B cell (primary cell): ENCODE measurements at regions not wholly inside any gene's neighbourhood (a gene's known extent, or its start where the extent isn't known, plus 50 kb on each side); places are given as distances from the start of the nearest gene placed in this dataset.

Experiments used
- EZH2 ChIP-seq: IDR thresholded peaks from 2 replicates; pipeline ENCODE4 v1.6.1; 2012; ENCODE audit warnings: borderline replicate concordance, low read depth, mild to moderate bottlenecking, moderate library complexity, low read length; ENCODE audit not compliant: insufficient read depth, poor library complexity, severe bottlenecking
- TF ChIP-seq, protein P1 (sequence below): fragments of 200-600 bp; IDR thresholded peaks from one replicate; pipeline ENCODE4 v1.8.0; 2022; ENCODE audit warnings: antibody characterized with exemption, mild to moderate bottlenecking

DNA sequence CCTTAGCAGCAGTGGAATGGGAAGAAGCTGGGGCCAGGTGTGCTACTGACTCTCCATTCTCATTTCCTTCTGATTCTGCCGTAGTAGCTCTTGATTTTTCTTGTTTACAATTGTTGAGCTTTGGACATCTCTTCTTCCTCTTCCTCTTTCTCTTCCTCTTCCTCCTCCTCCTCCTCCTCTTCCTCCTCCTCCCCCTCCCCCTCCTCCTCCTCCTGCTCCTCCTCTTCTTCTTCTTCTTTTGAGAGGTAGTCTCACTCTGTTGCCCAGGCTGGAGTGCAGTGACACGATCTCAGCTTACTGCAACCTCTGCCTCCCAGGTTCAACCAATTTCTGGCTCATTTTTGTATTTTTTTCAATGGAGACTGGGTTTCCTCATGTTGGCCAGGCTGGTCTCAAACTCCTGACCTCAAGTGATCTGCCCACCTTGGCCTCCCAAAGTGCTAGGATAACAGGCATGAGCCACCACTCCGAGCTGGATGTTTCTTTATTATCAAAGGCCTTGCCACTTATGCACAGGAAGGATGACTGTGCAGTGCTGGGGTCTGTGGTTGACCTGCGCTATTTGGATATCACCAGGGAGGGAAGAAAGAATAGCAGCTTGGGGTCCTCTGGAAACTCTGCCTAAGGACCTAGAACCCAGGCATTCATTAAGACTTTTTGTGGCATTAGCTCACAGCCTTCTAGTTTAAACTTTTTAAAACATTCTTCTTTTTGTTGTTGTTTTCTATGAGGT, 127.8 kb upstream of the KCNJ16 start:
- TF ChIP-seq, protein P1, sequence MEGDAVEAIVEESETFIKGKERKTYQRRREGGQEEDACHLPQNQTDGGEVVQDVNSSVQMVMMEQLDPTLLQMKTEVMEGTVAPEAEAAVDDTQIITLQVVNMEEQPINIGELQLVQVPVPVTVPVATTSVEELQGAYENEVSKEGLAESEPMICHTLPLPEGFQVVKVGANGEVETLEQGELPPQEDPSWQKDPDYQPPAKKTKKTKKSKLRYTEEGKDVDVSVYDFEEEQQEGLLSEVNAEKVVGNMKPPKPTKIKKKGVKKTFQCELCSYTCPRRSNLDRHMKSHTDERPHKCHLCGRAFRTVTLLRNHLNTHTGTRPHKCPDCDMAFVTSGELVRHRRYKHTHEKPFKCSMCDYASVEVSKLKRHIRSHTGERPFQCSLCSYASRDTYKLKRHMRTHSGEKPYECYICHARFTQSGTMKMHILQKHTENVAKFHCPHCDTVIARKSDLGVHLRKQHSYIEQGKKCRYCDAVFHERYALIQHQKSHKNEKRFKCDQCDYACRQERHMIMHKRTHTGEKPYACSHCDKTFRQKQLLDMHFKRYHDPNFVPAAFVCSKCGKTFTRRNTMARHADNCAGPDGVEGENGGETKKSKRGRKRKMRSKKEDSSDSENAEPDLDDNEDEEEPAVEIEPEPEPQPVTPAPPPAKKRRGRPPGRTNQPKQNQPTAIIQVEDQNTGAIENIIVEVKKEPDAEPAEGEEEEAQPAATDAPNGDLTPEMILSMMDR = no peak
- no peak for TF ChIP-seq EZH2
